Gastroesophageal sphincter (tissue), 4 donors: ENCODE measurements at regions not wholly inside any gene's neighbourhood (a gene's known extent, or its start where the extent isn't known, plus 50 kb on each side); places are given as distances from the start of the nearest gene placed in this dataset.

Experiments used
- ATAC-seq: fragments of 150-250 bp; one replicate; pipeline ENCODE4 v1.9.1; 2016; ENCODE audit warnings: mild to moderate bottlenecking, moderate library complexity
- H3K27ac ChIP-seq, 4 donors: fragments of 200-600 bp; sonication (generic) in 3 of 4; 1 replicate in 3 of 4; 2 replicates in 1 of 4; pipeline ENCODE4 v1.5.1; 2016 to 2019
- H3K27me3 ChIP-seq: fragments of 200-600 bp; sonication (generic); one replicate; pipeline ENCODE4 v1.5.1; 2019
- H3K36me3 ChIP-seq, 2 donors: fragments of 200-600 bp; sonication (generic); one replicate each; pipeline ENCODE4 v1.5.1; 2019; ENCODE audit warnings: control low read depth in 1 of 2
- H3K4me1 ChIP-seq, 3 donors: fragments of 200-600 bp; sonication (generic); 1 replicate in 2 of 3; 2 replicates in 1 of 3; pipeline ENCODE4 v1.5.1; 2016 to 2019; ENCODE audit warnings: control low read depth in 2 of 3
- H3K4me3 ChIP-seq, 2 donors: fragments of 200-600 bp; sonication (generic); one replicate each; pipeline ENCODE4 v1.5.1; 2019; ENCODE audit warnings: mild to moderate bottlenecking in 1 of 2, moderate library complexity in 1 of 2
- H3K9me3 ChIP-seq, 3 donors: fragments of 200-600 bp; sonication (generic); one replicate each; pipeline ENCODE4 v1.5.1; 2017 to 2019; ENCODE audit warnings: control low read depth in 2 of 3
- CTCF ChIP-seq, 4 experiments: fragments of 200-600 bp in 2 of 4; fragments of 450-650 bp in 2 of 4; sonication (generic) in 1 of 4; IDR thresholded peaks; one replicate each; pipeline ENCODE4 v1.5.1; 2017 to 2019; ENCODE audit warnings: antibody characterized with exemption in 4 of 4, mild to moderate bottlenecking in 2 of 4, moderate library complexity in 2 of 4
- EP300 ChIP-seq: sonication (generic); formaldehyde crosslinking; IDR thresholded peaks from one replicate; pipeline ENCODE4 v1.6.1; 2017; ENCODE audit warnings: antibody characterized with exemption, mild to moderate bottlenecking
- POLR2A ChIP-seq, 2 donors: fragments of 450-650 bp; IDR thresholded peaks; one replicate each; pipeline ENCODE4 v1.6.1; 2017; ENCODE audit warnings: antibody characterized with exemption in 2 of 2, mild to moderate bottlenecking in 2 of 2, moderate library complexity in 1 of 2
- POLR2AphosphoS5 ChIP-seq: sonication (generic); formaldehyde crosslinking; IDR thresholded peaks from one replicate; pipeline ENCODE4 v1.6.1; 2017; ENCODE audit warnings: antibody characterized with exemption
- WGBS, 2 donors: methylation state at CpG; one replicate each; pipeline ENCODE4 v1.1.5; 2018; ENCODE audit warnings: low coverage in 1 of 2; 5-methylcytosine and 5-hydroxymethylcytosine counted together

- H3K4me1 ChIP-seq = peaks cover 0 to 12% (median 0%) of the 10 kb centered on the region in 3 donors
- no peaks in the 10 kb centered on the region for H3K36me3 ChIP-seq
- ATAC-seq = peak; percentile 53
- H3K9me3 ChIP-seq = no peaks in the 10 kb centered on the region
- WGBS, 2 donors = 28% methylated on average over 7 to 9 of the region's 9 CpGs
- H3K4me3 ChIP-seq = peak overlapping the region in 1 of 2 donors; percentile 13
- TF ChIP-seq POLR2A (IDR thresholded peaks at IDR 0.05) (no peak), CTCF (IDR thresholded peaks at IDR 0.05) (no peak), EP300 (no peak), POLR2AphosphoS5 (no peak)
- H3K27me3 ChIP-seq = no peaks in the 10 kb centered on the region
- H3K27ac ChIP-seq = peak overlapping the region in 2 of 4 donors; percentile 9 to 46
These were observed 75.8 kb upstream of the UBAC2 start for GRCh38 chr13:99124794-99125316.

GRCh38 chr13:99125326-99125915 is 75.2 kb upstream of the UBAC2 start:
- Histone ChIP-seq H3K9me3 (no peaks in the 10 kb centered on the region), H3K36me3 (no peaks in the 10 kb centered on the region), H3K4me1 (peaks cover 0 to 12% (median 0%) of the 10 kb centered on the region in 3 donors), H3K27ac (peak overlapping the region in 2 of 4 donors; percentile 9 to 46), H3K27me3 (no peaks in the 10 kb centered on the region), H3K4me3 (no peak overlapping the region)
- TF ChIP-seq POLR2A (IDR thresholded peaks at IDR 0.05) (no peak), POLR2AphosphoS5 (no peak), EP300 (no peak), CTCF (IDR thresholded peaks at IDR 0.05) (no peak)
- ATAC-seq = no peak
- WGBS, 2 donors = 68 to 73% methylated on average over 4 to 7 of the region's 9 CpGs

- Histone ChIP-seq H3K36me3 (no peaks in the 10 kb centered on the region), H3K9me3 (peaks cover 0 to 3% (median 0%) of the 10 kb centered on the region in 3 donors), H3K27ac (no peak overlapping the region), H3K27me3 (no peaks in the 10 kb centered on the region), H3K4me1 (peaks cover 0 to 12% (median 0%) of the 10 kb centered on the region in 3 donors), H3K4me3 (no peak overlapping the region)
- ATAC-seq = no peak
- WGBS, 2 donors = 60 to 63% methylated on average over 2 of the region's 2 CpGs
- TF ChIP-seq POLR2A (IDR thresholded peaks at IDR 0.05) (no peak), CTCF (IDR thresholded peaks at IDR 0.05) (no peak), EP300 (no peak), POLR2AphosphoS5 (no peak)
These were observed 73.8 kb upstream of the UBAC2 start for GRCh38 chr13:99126821-99127220.

GRCh38 chr13:99129050-99129449 is 71.6 kb upstream of the UBAC2 start:
- Histone ChIP-seq H3K27me3 (no peaks in the 10 kb centered on the region), H3K4me3 (no peak overlapping the region), H3K4me1 (peaks cover 0 to 8% (median 0%) of the 10 kb centered on the region in 3 donors), H3K27ac (no peak overlapping the region), H3K9me3 (peaks cover 0 to 10% (median 0%) of the 10 kb centered on the region in 3 donors), H3K36me3 (no peaks in the 10 kb centered on the region)
- WGBS, 2 donors = 55 to 67% methylated on average over 2 of the region's 2 CpGs
- ATAC-seq = no peak
- TF ChIP-seq POLR2AphosphoS5 (no peak), CTCF (IDR thresholded peaks at IDR 0.05) (no peak), EP300 (no peak), POLR2A (IDR thresholded peaks at IDR 0.05) (no peak)

- Histone ChIP-seq H3K4me1 (peaks cover 0 to 8% (median 0%) of the 10 kb centered on the region in 3 donors), H3K9me3 (peaks cover 0 to 10% (median 0%) of the 10 kb centered on the region in 3 donors), H3K27me3 (no peaks in the 10 kb centered on the region), H3K36me3 (no peaks in the 10 kb centered on the region), H3K4me3 (no peak overlapping the region), H3K27ac (no peak overlapping the region)
- WGBS, 2 donors = 82 to 100% methylated on average over 2 to 7 of the region's 7 CpGs
- ATAC-seq = no peak
- TF ChIP-seq CTCF (IDR thresholded peaks at IDR 0.05) = no peak
These were observed 70.7 kb upstream of the UBAC2 start for GRCh38 chr13:99129951-99130350.
